ENCODE measurements at regions not wholly inside any gene's neighbourhood (a gene's known extent, or its start where the extent isn't known, plus 50 kb on each side); places are given as distances from the start of the nearest gene placed in this dataset.
"Not testable (repeated sequence)": the region's sequence is repeated elsewhere in the genome, so short reads cannot be mapped to it uniquely, and the experiment has no call there.

DNA sequence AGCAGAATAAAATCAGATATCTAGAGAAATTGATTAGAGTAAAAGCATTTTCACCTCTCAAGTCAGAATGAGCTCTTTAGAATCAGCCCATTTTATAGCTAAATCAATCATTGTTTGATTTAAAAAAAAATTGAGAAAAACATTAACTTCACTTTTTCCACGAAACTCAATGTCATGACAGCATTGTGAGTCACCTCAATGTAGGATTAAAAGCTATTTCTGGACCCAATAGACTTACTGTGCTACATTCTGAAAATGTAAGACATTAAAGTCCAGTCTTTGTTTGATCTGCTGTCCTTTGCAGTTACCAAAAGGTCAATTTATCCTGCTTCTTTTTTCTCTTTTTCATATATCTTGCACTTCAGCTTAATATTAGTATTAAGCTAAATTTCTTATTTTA, 519.4 kb upstream of the ZNF337 start:
- no peak for DNase-seq

GRCh38 chr20:26214991-26215390, 518.3 kb upstream of the ZNF337 start:
- no peak for DNase-seq

DNA sequence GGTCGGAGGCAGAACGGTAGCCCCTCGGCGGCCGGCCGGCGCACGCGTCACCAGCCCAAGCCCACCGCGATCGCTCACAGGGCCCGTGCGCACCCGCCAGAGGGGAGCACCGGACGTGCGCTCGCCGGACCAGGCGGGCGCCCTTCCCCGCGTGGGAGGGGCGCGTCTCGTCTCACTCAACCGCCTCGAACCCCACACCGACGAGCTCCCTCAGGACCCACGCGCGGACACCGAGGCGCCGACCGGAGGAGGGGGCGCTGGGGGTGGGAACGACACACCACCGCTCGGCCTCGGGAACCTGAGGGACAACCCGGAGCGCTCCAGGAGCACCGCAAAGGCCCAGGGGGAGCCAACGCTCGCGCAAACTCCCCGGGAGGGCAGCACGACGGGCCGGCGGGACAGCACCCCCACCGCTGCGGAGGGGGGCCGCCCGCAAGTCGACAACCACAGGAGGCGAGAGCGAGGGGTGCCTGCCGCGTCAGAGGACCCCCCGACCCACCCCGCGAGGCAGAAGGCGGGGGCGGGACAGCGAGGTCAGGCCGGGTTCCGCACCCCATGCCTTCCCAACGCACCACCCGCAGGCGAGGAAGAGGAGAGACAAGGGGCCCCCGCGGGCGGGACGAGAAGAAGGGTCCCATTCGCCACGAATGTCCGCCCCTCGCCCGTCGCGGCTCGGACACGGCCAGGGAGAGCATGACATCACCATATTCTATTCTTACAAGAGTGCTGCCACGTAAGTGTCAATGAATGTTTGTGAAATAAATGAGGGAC, 512.7 kb upstream of the ZNF337 start:
- DNase-seq = no peak

DNA sequence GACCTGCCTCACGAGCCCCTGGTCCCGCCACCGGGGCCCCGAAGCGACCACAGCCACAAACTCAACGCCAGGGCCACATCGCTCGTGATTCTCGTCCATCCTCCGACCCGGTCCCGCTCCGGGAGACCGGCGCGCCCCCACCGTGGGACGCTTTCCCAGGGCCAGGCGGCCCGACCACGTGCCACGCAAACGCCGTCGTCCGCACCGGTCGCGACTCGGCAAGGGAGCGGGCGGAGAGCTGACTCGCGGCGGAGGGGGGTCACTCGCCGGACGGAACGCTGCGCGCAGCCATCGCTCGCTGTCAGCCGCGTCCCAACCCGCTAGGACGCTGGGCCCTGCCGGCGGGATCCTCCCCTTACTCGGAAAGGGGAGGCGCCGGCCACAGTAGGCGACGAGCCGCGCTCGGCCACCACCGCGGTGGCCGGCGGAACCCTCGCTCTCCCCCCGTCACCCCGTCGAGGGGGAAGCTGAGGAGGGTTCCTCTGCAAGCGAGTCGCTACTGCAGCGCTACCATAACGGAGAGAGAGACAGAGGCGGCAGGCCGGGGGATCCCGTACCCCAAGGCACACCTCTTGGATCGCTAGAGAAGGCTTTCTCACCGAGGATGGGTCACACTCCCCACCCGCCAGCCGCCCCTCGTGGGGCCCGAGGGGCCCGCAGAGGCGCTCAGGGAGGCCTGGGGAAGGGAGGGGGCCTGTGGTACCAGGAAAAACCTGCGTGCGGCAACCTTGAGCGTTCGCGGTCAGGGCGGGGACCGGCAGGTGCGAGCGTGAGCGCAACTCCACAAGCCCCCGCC, 511.8 kb upstream of the ZNF337 start:
- no peak for DNase-seq

DNA sequence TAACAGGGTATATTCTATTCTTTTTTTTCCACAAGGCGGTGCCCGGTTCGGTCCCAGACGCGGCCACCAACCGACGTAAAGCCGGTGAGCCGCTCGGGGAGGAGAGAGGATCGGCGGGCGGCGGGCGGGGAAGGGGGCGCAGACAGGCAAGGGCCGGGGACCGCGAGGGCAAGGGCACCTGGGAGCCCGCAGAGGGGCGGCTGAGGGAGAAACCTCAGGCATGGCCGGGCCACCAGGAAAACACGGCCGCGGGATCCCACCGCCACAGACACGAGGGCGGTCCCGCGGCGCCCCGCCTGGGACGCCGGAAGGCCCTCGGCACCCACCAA, 511.3 kb upstream of the ZNF337 start:
- DNase-seq = not testable (repeated sequence)

DNA sequence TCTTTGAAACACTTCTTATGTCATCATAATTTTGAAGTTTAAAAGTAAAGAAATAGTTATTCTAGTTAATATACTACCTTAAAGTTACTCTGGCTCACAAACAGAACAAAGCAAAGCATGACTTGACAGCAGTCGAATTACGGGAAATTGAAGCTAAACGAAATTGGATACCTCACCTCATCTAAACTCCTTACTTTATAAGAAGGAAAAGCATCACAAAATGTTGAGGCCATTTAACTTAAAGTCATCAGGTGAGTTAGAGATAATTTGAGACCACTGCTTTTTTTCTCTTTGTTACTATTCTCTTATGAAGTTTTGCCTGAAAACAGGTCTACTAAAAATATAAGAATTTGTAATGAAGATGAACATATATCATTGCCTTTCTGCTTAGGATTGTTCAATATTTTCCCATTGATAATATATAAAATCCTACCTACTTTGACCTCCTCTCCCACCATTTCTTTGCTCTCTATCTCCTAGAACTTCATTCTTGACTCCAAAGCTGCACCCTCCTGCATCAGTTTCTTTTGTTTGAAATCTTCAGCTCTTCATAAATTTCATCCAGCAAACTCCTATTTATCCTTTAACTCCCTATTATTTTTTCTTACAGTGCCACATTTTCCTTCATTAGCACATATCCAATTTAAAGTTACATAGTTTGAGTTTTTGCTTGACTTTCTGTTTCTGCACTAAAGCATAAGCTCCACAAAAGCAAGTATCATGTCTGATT, 510.7 kb upstream of the ZNF337 start:
- DNase-seq = no peak

- no peak for DNase-seq
Observed at GRCh38 chr20:26205350-26205749, 508.7 kb upstream of the ZNF337 start.

GRCh38 chr20:26201026-26201425, 504.4 kb upstream of the ZNF337 start:
- DNase-seq = peak; percentile 1 to 9

DNA sequence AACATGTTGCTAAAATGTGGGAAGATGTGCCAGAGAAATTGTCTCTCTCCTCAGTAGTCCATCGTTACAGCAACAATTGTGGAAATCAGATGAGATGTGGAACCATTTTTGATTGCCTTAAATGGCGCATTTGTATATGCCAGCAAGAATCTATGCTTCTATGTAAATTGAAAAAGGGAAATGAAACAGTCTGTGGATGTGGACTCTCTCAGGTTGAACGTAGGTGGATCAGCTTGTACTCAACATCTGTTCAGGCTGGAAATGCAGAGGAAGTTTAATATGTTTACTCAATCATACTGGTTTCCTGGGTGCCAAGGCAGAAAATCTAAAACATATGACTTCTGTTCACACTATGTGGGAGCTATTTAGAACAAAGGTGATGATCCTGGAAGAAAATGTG, 490.7 kb upstream of the ZNF337 start:
- DNase-seq = not testable (repeated sequence)

- not testable (repeated sequence) for DNase-seq
Observed at GRCh38 chr20:26183720-26184119, 487.1 kb upstream of the ZNF337 start.

DNA sequence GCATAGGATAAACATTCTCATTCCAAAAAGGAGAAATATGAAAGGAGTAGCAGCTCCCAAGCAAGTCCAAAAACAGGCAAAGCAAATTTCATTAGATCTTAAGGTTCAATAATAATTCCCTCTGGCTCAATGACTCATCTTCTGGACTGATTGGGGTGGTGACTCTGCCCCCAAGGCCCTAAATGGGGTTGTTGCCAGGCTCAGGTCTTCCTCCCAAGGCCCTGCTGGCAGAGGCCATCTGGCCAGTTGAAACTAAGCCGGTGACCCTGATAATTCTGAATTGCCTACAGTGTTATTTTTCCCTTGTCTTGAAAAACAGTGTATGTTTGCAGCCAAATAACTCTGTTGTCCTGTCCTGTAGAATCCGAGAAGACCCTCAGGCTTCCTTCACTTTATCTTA, 484.7 kb upstream of the ZNF337 start:
- DNase-seq = not testable (repeated sequence)

GRCh38 chr20:26171875-26172274, 475.2 kb upstream of the ZNF337 start:
- DNase-seq = not testable (repeated sequence)

GRCh38 chr20:26169506-26169905, 472.9 kb upstream of the ZNF337 start:
- DNase-seq = no peak

DNA sequence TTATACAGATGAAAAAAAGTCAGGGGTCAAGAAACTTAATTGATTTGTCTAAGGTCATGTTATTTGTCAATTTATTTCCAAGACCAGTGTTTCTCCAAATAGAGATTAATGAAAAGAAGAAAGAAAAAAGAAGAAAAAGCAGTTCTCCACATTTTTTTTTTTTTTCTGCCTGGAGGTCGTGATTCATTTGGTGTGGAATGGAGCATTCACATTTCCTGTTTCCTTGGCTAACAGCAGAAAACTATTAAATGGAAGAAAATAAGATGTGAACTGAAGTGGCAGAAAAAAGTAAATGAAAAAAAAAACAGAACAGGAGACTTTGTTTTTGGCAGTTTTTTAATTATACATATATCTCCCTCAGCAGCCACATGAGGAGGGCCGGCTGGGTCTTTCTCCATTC, 470.8 kb upstream of the ZNF337 start:
- no peak for DNase-seq

- no peak for DNase-seq
Observed at GRCh38 chr20:26163890-26164289, 467.2 kb upstream of the ZNF337 start.

DNA sequence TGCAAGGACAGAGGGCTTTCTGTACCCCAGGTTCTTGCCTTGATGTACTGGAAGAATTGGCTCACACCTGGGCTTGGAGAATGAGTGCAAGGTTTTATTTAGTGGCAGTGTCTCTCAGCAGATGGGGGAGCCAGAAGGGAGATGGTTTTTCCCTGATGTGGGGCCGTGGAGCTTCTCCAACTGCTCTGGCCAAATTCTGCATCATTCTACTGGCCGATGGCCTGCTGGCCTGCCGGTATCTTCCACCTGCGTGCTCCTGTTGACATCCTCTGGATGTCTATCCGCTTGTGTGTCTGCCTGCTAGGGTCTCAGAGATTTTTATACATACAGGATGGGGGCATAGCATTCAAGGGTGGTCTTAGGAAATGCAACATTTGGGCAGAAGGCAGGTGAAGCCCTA, 466.5 kb upstream of the ZNF337 start:
- not testable (repeated sequence) for DNase-seq

DNA sequence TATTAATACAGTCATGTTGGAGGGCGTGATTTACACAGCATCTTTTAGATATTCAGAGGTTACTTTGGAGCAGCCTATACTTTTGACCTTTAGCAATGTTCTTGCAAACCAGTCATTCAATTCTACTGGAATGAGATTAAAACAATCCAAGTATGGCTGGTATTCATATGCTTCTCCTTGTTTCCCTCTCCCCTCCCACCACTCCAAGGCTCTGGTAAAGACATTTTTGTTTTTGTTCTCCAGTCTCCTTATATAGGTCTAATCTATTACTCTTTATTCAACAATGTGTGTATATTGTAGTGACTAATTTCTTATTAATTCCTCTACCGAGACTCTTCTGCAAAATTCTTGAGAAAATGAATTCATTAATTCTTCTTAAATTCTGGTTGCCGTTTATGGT, 465.1 kb upstream of the ZNF337 start:
- not testable (repeated sequence) for DNase-seq

GRCh38 chr20:26160916-26161315, 464.3 kb upstream of the ZNF337 start:
- not testable (repeated sequence) for DNase-seq

DNA sequence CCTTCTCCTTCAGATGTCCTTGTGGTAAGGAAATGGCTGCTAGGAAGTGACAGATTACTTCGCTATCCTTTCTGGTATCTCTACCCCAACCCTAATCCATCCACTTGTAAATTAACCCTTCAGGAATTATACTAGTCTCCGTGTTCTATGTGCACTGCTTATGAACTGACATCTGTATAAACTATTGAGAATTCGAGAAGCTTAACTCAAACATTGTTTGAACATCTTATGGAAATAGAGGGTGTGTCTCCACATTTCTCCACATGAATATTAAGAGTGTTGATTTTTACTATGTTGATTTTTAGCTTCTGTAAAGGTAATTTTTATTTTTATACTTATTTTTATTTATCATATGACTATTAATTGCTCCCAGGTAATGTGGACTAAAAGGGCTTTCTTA, 457.6 kb upstream of the ZNF337 start:
- DNase-seq = no peak

DNA sequence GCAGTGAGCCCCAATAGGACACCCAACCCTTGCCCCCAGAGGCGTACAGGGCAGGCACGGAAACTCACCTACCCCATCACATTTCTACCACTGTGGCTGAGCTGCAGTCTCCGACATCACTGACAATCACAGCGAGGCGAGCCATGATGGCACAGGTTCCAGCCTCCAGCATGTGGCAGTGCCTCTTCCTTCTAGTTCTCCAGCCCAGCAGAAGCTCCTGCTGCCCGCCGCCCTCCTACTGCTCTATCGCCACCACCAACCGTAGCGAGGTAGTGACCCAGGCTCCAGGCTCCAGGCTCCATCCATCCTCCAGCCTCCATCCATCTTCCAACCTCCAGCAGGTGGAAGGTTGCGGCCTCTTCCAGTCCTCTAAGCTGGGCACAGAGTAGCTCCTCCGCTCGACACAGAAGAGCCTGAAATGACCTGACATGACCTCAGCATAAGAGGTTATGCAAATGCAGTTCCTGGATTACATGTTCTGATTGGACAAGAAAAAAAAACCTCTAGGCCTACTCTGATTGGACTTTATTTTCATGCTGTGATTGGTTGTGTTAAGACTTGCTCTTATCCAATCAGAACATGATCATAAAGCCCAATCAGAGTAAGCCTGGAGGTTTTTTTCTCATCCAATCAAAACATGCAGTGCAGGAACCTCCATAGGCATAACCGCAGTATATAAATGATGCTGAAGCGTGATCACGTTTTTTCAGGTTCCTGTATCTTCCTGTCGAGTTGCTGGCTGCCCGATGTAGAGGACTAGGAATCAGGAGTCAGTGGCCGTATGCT, 438.9 kb upstream of the ZNF337 start:
- DNase-seq = no peak

DNA sequence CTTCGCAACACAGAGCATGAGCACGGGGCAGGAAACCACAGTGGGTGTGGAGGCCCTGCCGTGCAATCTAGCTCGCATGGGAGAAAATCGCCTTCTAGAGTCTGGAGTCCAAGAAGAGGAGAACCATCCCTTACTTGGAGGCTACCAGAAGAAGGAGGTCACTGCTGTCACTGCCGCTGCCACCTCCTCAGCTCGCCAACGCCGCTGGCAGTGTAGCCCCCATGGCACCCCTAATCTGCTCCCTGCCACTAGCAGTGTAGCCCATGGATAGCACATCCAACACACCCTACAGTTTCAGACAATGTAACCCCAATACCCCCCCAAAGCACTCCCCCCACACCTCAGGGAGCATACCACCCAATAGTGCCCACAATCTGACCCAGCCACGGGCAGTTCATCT, 438.0 kb upstream of the ZNF337 start:
- no peak for DNase-seq

DNA sequence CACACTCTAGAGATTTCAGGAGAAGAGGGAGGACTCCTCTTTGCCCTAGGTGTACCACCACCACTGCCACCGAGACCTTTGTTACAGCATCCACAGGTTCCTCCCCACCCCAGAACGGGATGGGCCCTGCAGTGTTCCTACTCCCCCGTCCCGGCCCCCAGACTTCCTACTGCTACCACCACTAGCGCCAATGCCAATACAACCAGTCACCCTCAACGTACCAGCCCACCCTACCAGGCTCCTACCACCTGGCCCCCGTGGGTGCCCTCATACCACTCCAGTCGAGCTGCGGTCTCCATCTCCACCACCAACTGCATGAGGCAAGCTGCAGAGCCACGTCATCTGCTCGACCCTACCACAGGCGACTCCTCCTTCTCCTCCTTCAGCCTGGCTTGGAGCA, 437.1 kb upstream of the ZNF337 start:
- not testable (repeated sequence) for DNase-seq

DNA sequence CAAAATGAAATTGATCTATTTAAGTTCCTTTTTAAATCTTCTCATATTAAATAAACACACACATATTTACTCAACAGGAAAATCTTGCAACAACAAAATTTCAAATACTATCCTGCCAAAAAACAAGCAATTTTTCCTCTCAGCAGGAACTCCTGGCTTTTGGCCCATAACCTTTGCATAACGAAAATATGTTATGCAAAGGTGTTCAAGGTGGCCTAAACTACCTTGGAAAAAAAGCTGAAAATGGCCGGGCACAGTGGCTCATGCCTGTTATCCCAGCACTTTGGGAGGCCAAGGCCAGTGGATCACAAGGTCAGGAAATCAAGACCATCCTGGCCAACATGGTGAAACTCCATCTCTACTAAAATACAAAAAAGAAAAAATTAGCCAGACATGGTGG, 424.3 kb upstream of the ZNF337 start:
- DNase-seq = not testable (repeated sequence)
